RWPE2 (cell line): ENCODE measurements at regions not wholly inside any gene's neighbourhood (a gene's known extent, or its start where the extent isn't known, plus 50 kb on each side); places are given as distances from the start of the nearest gene placed in this dataset.
"Not testable (repeated sequence)": the region's sequence is repeated elsewhere in the genome, so short reads cannot be mapped to it uniquely, and the experiment has no call there.

Experiments used
- ATAC-seq: fragments of 200-7000 bp; cut with Tn5 transposase; 3 replicates; pipeline ENCODE4 v1.9.1; 2021; ENCODE audit warnings: low read depth
- DNase-seq: peaks from one replicate; pipeline ENCODE4 v3.0.0-alpha.2; 2020; ENCODE audit warnings: low spot score
- H3K27ac ChIP-seq: fragments of 450-650 bp; 2 replicates; pipeline ENCODE4 v1.5.1; 2017; ENCODE audit warnings: mild to moderate bottlenecking; ENCODE audit not compliant: poor library complexity, severe bottlenecking
- H3K27me3 ChIP-seq: fragments of 250-450 bp; sonication (Bioruptor Pico); 2 replicates; pipeline ENCODE4 v1.5.1; 2021; ENCODE audit warnings: mild to moderate bottlenecking, moderate library complexity; ENCODE audit not compliant: insufficient read depth, poor library complexity, severe bottlenecking
- H3K36me3 ChIP-seq: fragments of 250-450 bp; sonication (Bioruptor Pico); 2 replicates; pipeline ENCODE4 v1.5.1; 2020; ENCODE audit warnings: low read depth, mild to moderate bottlenecking, moderate library complexity
- H3K4me1 ChIP-seq: fragments of 250-450 bp; sonication (Bioruptor Pico); 2 replicates; pipeline ENCODE4 v1.5.1; 2021; ENCODE audit warnings: mild to moderate bottlenecking, moderate library complexity; ENCODE audit not compliant: insufficient read depth, poor library complexity, severe bottlenecking
- H3K4me3 ChIP-seq: fragments of 250-450 bp; sonication (Bioruptor Pico); 2 replicates; pipeline ENCODE4 v1.5.1; 2021; ENCODE audit warnings: mild to moderate bottlenecking, moderate library complexity; ENCODE audit not compliant: severe bottlenecking
- H3K9me3 ChIP-seq: fragments of 250-450 bp; sonication (Bioruptor Pico); 2 replicates; pipeline ENCODE4 v1.5.1; 2021; ENCODE audit warnings: mild to moderate bottlenecking, moderate library complexity; ENCODE audit not compliant: severe bottlenecking
- CTCF ChIP-seq: fragments of 450-650 bp; IDR thresholded peaks from one replicate; pipeline ENCODE4 v1.5.1; 2017; ENCODE audit warnings: mild to moderate bottlenecking, moderate library complexity; ENCODE audit not compliant: poor library complexity, severe bottlenecking

DNA sequence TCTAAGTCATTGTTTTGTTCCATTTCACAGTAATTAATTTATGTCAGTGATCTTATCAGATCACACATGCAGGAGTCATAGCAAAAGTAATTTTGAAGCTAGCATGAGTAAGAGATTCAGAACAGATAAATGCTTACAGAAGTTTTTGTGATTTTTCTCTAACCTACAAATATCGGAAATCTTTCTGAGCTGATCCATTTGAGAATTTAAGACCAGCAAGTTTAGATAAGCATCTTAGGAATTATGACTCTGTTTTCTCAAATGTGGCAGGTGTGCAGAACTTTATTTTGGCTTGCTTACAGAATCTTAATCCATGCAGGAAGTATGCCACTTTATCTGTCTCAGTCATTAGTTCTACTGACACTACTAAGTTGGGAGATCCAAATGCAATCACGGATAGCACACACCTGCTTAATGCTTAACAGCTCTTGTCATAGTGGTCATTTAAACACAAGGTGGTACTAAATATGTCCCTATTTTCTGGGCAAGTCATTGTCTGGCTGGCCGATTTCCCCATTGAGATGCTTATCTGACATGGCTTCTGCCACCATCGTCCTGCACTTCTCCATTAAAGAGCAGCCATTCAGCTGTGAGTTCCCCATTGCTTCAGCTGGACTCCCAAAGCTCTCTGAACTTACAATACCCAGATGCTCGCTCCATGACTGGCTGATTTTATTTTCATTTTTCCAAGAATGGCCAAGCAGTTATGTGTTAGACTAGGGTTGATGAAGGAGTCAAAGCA, 305.4 kb upstream of the NUDT12 start:
- no peak for ATAC-seq
- Histone ChIP-seq H3K27me3 (no peaks in the 10 kb centered on the region), H3K4me3 (no peak overlapping the region), H3K9me3 (no peaks in the 10 kb centered on the region), H3K27ac (no peak overlapping the region), H3K36me3 (no peaks in the 10 kb centered on the region), H3K4me1 (peaks cover 7% of the 10 kb centered on the region)
- TF ChIP-seq CTCF = no peak
- DNase-seq = no peak

DNA sequence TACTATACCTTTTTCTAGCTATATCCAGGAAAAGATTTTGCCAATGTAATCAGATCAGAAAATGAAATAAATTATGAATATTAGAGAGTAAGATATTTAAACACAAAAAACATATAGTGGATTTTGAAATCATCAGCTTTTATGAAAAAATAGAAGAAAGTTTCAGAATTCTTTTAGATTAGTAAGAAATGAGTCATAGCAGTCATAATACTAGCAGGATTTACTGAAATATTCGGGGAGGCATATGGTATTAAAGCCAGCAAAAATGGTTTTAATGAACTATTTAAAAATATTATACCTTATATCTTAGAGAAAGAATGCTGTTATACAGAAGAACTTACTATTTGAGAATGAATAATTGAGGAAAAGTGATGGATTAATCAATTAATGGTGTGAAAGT, 303.6 kb upstream of the NUDT12 start:
- Histone ChIP-seq H3K36me3 (no peaks in the 10 kb centered on the region), H3K27ac (no peak overlapping the region), H3K9me3 (no peaks in the 10 kb centered on the region), H3K27me3 (no peaks in the 10 kb centered on the region), H3K4me1 (peaks cover 7% of the 10 kb centered on the region), H3K4me3 (no peak overlapping the region)
- no peak for DNase-seq
- no peak for ATAC-seq
- TF ChIP-seq CTCF = no peak

GRCh38 chr5:103862398-103862797, 299.8 kb upstream of the NUDT12 start:
- Histone ChIP-seq H3K27me3 (no peaks in the 10 kb centered on the region), H3K36me3 (no peaks in the 10 kb centered on the region), H3K27ac (no peak overlapping the region), H3K9me3 (no peaks in the 10 kb centered on the region), H3K4me3 (no peak overlapping the region), H3K4me1 (peaks cover 2% of the 10 kb centered on the region)
- DNase-seq (no peak), ATAC-seq (no peak)
- no peak for TF ChIP-seq CTCF

- no peak for DNase-seq
- no peak for TF ChIP-seq CTCF
- Histone ChIP-seq H3K36me3 (no peaks in the 10 kb centered on the region), H3K9me3 (no peaks in the 10 kb centered on the region), H3K27me3 (no peaks in the 10 kb centered on the region), H3K27ac (no peak overlapping the region), H3K4me3 (no peak overlapping the region), H3K4me1 (no peaks in the 10 kb centered on the region)
- ATAC-seq = no peak
Measured at GRCh38 chr5:103860327-103860726, 297.7 kb upstream of the NUDT12 start.

DNA sequence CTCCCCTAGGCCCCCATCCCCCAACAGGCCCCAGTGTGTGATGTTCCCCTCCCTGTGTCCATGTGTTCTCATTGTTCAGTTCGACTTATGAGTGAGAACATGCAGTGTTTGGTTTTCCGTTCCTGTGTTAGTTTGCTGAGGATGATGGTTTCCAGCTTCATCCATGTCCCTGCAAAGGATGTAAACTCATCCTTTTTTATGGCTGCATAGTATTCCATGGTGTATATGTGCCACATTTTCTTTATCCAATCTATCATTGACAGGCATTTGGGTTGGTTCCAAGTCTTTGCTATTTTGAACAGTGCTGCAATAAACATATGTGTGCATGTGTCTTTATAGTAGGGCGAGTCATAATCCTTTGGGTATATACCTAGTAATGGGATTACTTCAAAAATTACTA, 295.8 kb upstream of the NUDT12 start:
- not testable (repeated sequence) for H3K36me3 ChIP-seq, ATAC-seq, H3K4me3 ChIP-seq, H3K4me1 ChIP-seq, H3K27ac ChIP-seq, H3K27me3 ChIP-seq, H3K9me3 ChIP-seq, DNase-seq
